ENCODE measurements at regions not wholly inside any gene's neighbourhood (a gene's known extent, or its start where the extent isn't known, plus 50 kb on each side); places are given as distances from the start of the nearest gene placed in this dataset.
"Not testable (repeated sequence)": the region's sequence is repeated elsewhere in the genome, so short reads cannot be mapped to it uniquely, and the experiment has no call there.

DNA sequence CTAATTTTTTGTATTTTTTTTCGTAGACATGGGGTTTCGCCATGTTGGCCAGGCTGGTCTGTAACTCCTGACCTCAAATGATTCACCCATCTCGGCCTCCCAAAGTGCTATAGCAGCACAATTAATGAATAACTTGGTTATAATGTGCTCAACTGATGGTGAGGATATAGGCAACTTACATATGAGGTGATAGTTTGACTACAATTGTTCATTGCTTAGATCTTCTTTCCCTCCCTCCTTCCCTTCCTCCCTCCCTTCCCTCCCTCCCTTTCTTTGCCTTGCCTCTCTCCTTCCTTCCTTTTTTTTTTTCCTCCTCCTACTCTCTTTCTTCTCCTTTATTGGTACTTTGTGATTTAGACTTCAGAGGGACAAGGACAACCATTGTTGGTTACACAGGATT is 151.2 kb downstream of the RNF144B start:
- DNase-seq (ENCODE audit: low spot score) (no peak), ATAC-seq (ENCODE audit: low read depth) (no peak)
- Histone ChIP-seq H3K4me3 (ENCODE audit: severe bottlenecking) (no peak overlapping the region), H3K36me3 (ENCODE audit: low read depth) (no peaks in the 10 kb centered on the region), H3K27me3 (ENCODE audit: insufficient read depth, poor library complexity, severe bottlenecking) (peaks cover 16% of the 10 kb centered on the region), H3K9me3 (ENCODE audit: severe bottlenecking) (no peaks in the 10 kb centered on the region), H3K27ac (ENCODE audit: poor library complexity, severe bottlenecking) (no peak overlapping the region), H3K4me1 (ENCODE audit: insufficient read depth, poor library complexity, severe bottlenecking) (no peaks in the 10 kb centered on the region)
- TF ChIP-seq, protein P1, sequence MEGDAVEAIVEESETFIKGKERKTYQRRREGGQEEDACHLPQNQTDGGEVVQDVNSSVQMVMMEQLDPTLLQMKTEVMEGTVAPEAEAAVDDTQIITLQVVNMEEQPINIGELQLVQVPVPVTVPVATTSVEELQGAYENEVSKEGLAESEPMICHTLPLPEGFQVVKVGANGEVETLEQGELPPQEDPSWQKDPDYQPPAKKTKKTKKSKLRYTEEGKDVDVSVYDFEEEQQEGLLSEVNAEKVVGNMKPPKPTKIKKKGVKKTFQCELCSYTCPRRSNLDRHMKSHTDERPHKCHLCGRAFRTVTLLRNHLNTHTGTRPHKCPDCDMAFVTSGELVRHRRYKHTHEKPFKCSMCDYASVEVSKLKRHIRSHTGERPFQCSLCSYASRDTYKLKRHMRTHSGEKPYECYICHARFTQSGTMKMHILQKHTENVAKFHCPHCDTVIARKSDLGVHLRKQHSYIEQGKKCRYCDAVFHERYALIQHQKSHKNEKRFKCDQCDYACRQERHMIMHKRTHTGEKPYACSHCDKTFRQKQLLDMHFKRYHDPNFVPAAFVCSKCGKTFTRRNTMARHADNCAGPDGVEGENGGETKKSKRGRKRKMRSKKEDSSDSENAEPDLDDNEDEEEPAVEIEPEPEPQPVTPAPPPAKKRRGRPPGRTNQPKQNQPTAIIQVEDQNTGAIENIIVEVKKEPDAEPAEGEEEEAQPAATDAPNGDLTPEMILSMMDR (IDR thresholded peaks at IDR 0.05; ENCODE audit: poor library complexity, severe bottlenecking) = no peak

DNA sequence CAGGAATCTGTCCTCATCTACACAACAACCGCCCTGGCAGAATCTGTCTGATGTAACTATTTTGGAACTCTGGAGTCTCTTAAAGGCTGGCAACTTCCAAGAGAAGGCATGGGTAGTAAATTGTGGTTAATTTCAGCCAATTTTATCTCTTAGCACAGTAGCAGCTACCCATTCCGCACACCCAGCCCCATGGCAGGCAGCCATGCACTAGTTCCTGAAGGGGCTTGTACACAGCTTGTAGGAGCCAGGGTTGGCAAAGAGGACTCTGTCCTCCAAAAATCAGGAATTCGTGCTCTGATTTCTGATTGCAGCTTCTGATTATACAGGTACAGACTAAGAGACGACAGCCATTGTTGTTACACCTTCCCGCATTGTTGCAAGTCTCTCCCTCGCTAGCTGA is 155.9 kb downstream of the RNF144B start:
- Histone ChIP-seq H3K27ac (ENCODE audit: poor library complexity, severe bottlenecking) (no peak overlapping the region), H3K36me3 (ENCODE audit: low read depth) (no peaks in the 10 kb centered on the region), H3K4me3 (ENCODE audit: severe bottlenecking) (no peak overlapping the region), H3K9me3 (ENCODE audit: severe bottlenecking) (no peaks in the 10 kb centered on the region), H3K4me1 (ENCODE audit: insufficient read depth, poor library complexity, severe bottlenecking) (no peaks in the 10 kb centered on the region), H3K27me3 (ENCODE audit: insufficient read depth, poor library complexity, severe bottlenecking) (peaks cover 10% of the 10 kb centered on the region)
- DNase-seq (ENCODE audit: low spot score) (no peak), ATAC-seq (ENCODE audit: low read depth) (no peak)
- TF ChIP-seq, protein P1 (IDR thresholded peaks at IDR 0.05; ENCODE audit: poor library complexity, severe bottlenecking) = no peak

DNA sequence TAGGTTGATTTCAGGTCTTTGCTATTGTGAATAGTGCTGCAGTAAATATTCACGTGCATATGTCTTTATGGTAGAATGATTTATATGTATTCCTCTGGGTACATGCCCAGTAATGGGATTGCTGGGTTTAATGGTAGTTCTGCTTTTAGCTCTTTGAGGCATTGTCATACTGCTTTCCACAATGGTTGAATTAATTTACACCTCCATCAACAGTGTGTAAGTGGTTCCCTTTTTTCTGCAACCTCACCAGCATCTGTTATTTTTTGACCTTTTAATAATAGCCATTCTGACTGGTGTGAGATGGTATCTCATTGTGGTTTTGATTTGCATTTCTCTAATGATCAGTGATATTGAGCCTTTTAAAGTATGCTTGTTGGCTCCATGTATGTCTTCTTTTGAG is 158.0 kb downstream of the RNF144B start:
- H3K27ac ChIP-seq (ENCODE audit: poor library complexity, severe bottlenecking); DNase-seq (ENCODE audit: low spot score); H3K4me1 ChIP-seq (ENCODE audit: insufficient read depth, poor library complexity, severe bottlenecking); H3K9me3 ChIP-seq (ENCODE audit: severe bottlenecking); H3K36me3 ChIP-seq (ENCODE audit: low read depth); H3K4me3 ChIP-seq (ENCODE audit: severe bottlenecking); ATAC-seq (ENCODE audit: low read depth); H3K27me3 ChIP-seq (ENCODE audit: insufficient read depth, poor library complexity, severe bottlenecking): not testable (repeated sequence)

- TF ChIP-seq, protein P1 (IDR thresholded peaks at IDR 0.05; ENCODE audit: poor library complexity, severe bottlenecking) = no peak
- DNase-seq (ENCODE audit: low spot score) (no peak), ATAC-seq (ENCODE audit: low read depth) (no peak)
- no peaks in the 10 kb centered on the region for H3K4me1 ChIP-seq (ENCODE audit: insufficient read depth, poor library complexity, severe bottlenecking)
- peaks cover 10% of the 10 kb centered on the region for H3K27me3 ChIP-seq (ENCODE audit: insufficient read depth, poor library complexity, severe bottlenecking)
- no peak overlapping the region for H3K4me3 ChIP-seq (ENCODE audit: severe bottlenecking)
- H3K27ac ChIP-seq (ENCODE audit: poor library complexity, severe bottlenecking) = no peak overlapping the region
- H3K36me3 ChIP-seq (ENCODE audit: low read depth) = no peaks in the 10 kb centered on the region
- no peaks in the 10 kb centered on the region for H3K9me3 ChIP-seq (ENCODE audit: severe bottlenecking)
Measured at GRCh38 chr6:18545726-18546125, 158.6 kb downstream of the RNF144B start.

- no peak overlapping the region for H3K4me3 ChIP-seq (ENCODE audit: severe bottlenecking)
- ATAC-seq (ENCODE audit: low read depth) (no peak), DNase-seq (ENCODE audit: low spot score) (no peak)
- TF ChIP-seq, protein P1 (IDR thresholded peaks at IDR 0.05; ENCODE audit: poor library complexity, severe bottlenecking) = no peak
- no peak overlapping the region for H3K27ac ChIP-seq (ENCODE audit: poor library complexity, severe bottlenecking)
- H3K9me3 ChIP-seq (ENCODE audit: severe bottlenecking) = no peaks in the 10 kb centered on the region
- H3K36me3 ChIP-seq (ENCODE audit: low read depth) = no peaks in the 10 kb centered on the region
- no peaks in the 10 kb centered on the region for H3K4me1 ChIP-seq (ENCODE audit: insufficient read depth, poor library complexity, severe bottlenecking)
- H3K27me3 ChIP-seq (ENCODE audit: insufficient read depth, poor library complexity, severe bottlenecking) = no peaks in the 10 kb centered on the region
Measured at GRCh38 chr6:18550119-18550518, 163.0 kb downstream of the RNF144B start.

All from RWPE2 (cell line).